ENCODE measurements at regions not wholly inside any gene's neighbourhood (a gene's known extent, or its start where the extent isn't known, plus 50 kb on each side); places are given as distances from the start of the nearest gene placed in this dataset.

DNA sequence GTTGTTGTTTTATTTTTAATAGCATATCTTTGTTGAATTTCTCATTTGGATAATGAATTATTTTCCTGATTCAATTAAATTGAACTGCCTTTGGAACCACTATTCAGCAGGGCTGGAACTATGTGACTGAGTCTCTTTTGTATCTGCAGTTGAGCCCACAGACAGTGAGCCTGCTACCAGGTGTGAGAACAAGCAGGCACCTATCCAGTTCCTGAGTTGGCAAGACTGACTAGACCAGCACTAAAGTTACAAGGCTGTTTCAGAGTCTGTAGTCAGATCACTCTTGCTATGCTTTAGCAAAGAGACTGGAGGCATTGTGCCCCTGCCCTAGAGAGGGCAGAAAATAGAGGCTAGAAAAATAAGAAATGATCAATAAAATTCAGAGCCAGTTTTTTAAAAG lies 237.3 kb upstream of the GRID2 start:
- H3K9me3 ChIP-seq (ENCODE audit: control insufficient read depth, insufficient read depth, low read length), result peaks cover 9% of the 10 kb centered on the region
- no peaks in the 10 kb centered on the region for H3K4me1 ChIP-seq (ENCODE audit: insufficient read depth, low read length)
- no peaks in the 10 kb centered on the region; the same call in none of the 2 replicates for H3K36me3 ChIP-seq (ENCODE audit: insufficient read depth, low read length)
- H3K9ac ChIP-seq (ENCODE audit: low read depth, low read length), result no peak overlapping the region

DNA sequence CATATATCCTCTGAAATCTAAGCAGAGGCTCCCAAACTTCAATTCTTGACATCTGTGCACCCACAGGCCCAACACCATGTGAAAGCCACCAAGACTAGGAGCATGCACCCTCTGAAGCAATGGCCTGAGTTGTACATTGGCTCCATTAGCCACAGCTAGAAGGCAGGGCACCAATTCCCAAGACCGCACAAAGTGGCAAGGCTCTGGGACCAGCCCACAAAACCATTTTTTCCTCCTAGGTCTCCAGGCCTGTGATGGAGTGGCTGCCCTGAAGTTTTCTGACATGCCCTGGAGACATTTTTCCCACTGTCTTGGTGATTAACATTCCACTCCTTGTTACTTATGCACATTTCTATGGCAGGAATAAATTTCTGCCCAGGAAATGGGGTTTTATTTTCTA lies 232.2 kb upstream of the GRID2 start:
- Histone ChIP-seq H3K36me3 (ENCODE audit: insufficient read depth, low read length) (no peaks in the 10 kb centered on the region; the same call in 1 of the 2 replicates), H3K4me1 (ENCODE audit: insufficient read depth, low read length) (no peaks in the 10 kb centered on the region), H3K9ac (ENCODE audit: low read depth, low read length) (no peak overlapping the region), H3K9me3 (ENCODE audit: control insufficient read depth, insufficient read depth, low read length) (peaks cover 14% of the 10 kb centered on the region)

DNA sequence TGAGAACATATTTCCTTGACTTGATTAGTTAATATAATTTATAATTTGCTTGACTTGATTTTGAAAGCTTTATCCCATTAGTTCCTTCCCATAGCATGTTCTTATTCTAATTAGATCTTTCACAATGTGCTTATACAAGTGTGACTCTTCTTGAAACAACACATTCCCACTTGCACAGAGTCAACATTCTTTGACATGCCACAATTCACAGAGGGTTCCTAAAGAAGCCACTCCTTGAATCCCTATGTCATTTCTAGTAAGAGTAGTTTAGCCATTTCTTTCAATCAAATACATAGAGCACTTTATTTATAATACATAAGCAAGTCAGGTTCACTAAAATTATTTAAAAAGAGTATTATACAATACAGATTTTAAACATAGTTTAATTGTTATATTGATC lies 228.9 kb upstream of the GRID2 start:
- Histone ChIP-seq H3K4me1 (ENCODE audit: insufficient read depth, low read length) (no peaks in the 10 kb centered on the region), H3K36me3 (ENCODE audit: insufficient read depth, low read length) (no peaks in the 10 kb centered on the region; the same call in 1 of the 2 replicates), H3K9me3 (ENCODE audit: control insufficient read depth, insufficient read depth, low read length) (peaks cover 14% of the 10 kb centered on the region), H3K9ac (ENCODE audit: low read depth, low read length) (no peak overlapping the region)

DNA sequence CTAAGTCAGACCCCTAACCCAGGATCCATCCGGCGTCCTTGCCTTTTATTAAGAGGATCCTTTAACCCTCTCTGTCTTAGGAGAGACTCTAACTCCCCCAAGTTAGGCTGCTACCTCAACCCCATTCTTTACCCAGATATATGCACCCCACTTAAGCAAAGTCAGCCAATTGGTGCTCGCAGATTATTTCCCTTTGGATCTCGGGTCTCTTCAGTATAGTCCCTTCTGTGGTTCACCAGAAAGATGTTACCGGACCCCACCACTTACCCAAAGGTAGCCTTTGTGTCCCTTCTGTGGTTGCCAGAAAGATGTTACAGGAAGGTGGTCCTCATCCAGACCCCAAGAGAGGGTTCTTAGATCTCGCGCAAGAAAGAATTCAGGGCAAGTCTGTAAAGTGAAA lies 212.9 kb upstream of the GRID2 start:
- Histone ChIP-seq H3K9ac (ENCODE audit: low read depth, low read length) (no peak overlapping the region), H3K4me1 (ENCODE audit: insufficient read depth, low read length) (peaks cover 10% of the 10 kb centered on the region; the same call in 1 of the 2 replicates), H3K9me3 (ENCODE audit: control insufficient read depth, insufficient read depth, low read length) (no peaks in the 10 kb centered on the region; the same call in 1 of the 2 replicates), H3K36me3 (ENCODE audit: insufficient read depth, low read length) (no peaks in the 10 kb centered on the region)

DNA sequence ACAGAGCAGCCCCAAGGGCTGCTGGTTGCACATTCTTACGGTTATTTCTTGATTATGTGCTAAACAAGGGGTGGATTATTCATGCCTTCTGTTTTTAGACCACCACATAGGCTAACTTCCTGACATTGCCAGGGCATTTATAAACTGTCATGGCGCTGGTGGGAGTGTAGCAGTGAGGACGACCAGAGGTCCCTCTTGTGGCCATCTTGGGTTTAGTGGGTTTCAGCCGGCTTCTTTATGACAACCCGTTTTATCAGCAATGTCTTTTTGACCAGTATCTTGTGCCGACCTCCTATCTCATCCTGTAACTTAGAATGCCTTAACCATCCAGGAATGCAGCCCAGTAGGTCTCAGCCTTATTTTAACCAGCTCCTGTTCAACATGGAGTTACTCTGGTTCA lies 212.4 kb upstream of the GRID2 start:
- H3K4me1 ChIP-seq (ENCODE audit: insufficient read depth, low read length), result peaks cover 10% of the 10 kb centered on the region; the same call in 1 of the 2 replicates
- no peak overlapping the region for H3K9ac ChIP-seq (ENCODE audit: low read depth, low read length)
- no peaks in the 10 kb centered on the region for H3K36me3 ChIP-seq (ENCODE audit: insufficient read depth, low read length)
- H3K9me3 ChIP-seq (ENCODE audit: control insufficient read depth, insufficient read depth, low read length), result no peaks in the 10 kb centered on the region; the same call in 1 of the 2 replicates

DNA sequence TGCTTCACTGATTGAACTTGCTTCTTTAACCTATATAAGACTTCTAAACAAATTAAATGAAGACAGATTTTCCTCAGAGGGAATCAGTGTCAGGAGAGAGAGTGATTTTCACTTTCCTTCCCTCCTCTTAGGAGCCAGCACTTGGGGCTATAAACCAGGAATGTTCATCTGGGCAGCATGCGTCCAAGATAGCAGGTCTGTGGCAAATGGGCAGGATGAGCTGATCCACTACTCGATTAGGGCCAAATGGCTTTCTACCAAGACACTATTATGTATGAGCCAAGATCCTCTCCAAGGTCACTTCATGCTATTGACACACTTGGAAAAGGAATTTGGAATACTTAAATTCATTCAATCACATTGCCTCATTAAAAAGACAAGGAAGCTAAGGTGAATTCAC lies 203.9 kb upstream of the GRID2 start:
- Histone ChIP-seq H3K9me3 (ENCODE audit: control insufficient read depth, insufficient read depth, low read length) (no peaks in the 10 kb centered on the region), H3K4me1 (ENCODE audit: insufficient read depth, low read length) (peaks cover 9% of the 10 kb centered on the region)

DNA sequence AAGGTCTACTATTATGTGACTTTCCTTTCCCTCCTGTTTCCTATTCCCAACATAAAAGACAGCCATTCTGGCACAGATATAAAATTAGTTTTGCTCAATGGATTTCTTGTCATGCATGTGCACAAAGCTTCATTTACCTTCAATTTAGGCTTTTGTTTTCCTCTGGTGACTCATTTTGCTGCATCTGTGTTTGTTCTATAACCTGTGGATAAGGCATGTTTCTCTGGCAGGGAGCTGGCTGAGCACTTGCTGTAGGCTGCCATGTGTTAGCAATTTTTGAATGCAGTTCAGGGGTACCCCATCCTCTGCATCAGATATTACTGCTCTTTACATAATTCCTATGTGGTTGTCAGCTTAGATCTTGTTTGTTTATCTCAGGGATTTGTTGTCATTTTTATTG lies 202.8 kb upstream of the GRID2 start:
- Histone ChIP-seq H3K9ac (ENCODE audit: low read depth, low read length) (no peak overlapping the region), H3K36me3 (ENCODE audit: insufficient read depth, low read length) (no peaks in the 10 kb centered on the region), H3K4me1 (ENCODE audit: insufficient read depth, low read length) (peaks cover 9% of the 10 kb centered on the region), H3K9me3 (ENCODE audit: control insufficient read depth, insufficient read depth, low read length) (no peaks in the 10 kb centered on the region)

More for the DNA sequence above, 203.9 kb upstream of the GRID2 start:
- Histone ChIP-seq H3K9ac (ENCODE audit: low read depth, low read length) (no peak overlapping the region), H3K36me3 (ENCODE audit: insufficient read depth, low read length) (no peaks in the 10 kb centered on the region)

DNA sequence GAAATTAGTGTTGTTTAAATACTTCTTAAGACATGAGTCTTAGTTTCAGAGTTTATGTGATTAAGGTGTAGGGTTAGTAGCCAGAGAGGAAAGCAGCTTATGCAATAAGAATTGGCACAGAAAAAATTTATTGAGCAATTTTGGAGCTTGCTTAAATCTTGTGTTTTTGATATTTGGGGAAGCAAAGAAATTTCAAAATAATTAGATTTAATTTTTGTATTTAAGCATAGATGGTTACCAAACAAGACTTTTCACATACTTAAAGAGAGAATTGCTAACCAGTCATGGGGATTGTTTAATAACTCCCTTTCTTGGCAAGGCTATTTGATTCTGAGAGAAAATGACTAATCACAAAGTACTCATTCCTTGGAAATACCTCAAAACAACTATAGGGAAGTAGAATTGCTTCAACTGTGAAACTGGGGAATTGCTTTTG lies 202.0 kb upstream of the GRID2 start:
- Histone ChIP-seq H3K9me3 (ENCODE audit: control insufficient read depth, insufficient read depth, low read length) (no peaks in the 10 kb centered on the region), H3K4me1 (ENCODE audit: insufficient read depth, low read length) (peaks cover 9% of the 10 kb centered on the region), H3K36me3 (ENCODE audit: insufficient read depth, low read length) (no peaks in the 10 kb centered on the region)

DNA sequence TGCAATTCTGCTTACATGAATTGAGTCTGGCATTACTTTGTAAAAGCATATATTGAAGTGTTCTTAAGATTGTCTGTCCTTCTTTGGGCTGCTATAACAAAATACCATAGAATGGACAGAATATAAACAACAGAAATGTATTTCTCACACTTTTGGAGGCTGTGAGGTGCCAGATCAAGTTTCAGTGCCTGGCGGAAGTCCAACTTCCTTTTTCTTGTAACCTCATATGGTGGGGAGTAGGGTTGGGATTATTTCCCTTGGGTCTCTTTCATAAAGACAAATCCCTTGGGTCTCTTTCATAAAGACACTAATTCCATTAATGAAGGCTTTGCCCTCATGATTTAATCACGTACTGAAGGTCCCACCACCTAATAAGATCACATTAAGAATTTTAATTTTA lies 199.3 kb upstream of the GRID2 start:
- H3K9me3 ChIP-seq (ENCODE audit: control insufficient read depth, insufficient read depth, low read length), result no peaks in the 10 kb centered on the region
- H3K4me1 ChIP-seq (ENCODE audit: insufficient read depth, low read length), result peaks cover 9% of the 10 kb centered on the region
- no peak overlapping the region for H3K9ac ChIP-seq (ENCODE audit: low read depth, low read length)
- no peaks in the 10 kb centered on the region for H3K36me3 ChIP-seq (ENCODE audit: insufficient read depth, low read length)

More for the DNA sequence above, 202.0 kb upstream of the GRID2 start:
- H3K9ac ChIP-seq (ENCODE audit: low read depth, low read length), result no peak overlapping the region

DNA sequence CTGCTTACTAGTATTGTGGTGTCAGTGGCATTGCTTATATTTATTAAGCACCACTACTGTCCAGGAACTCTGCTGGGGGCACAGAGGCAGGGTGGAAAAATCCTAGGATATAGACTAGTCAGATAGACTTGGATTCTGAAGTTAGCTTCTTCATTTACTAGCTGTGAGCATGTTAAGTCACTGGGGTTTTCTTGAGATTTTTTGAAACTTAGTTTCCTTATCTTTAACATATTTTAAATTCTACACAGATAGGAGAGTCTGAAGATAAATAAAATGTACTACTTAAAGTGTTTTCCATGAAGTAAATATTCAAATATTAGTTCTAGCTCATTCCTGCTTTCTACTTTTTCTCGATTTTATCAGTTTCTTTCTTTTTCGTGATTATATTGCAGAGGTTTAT lies 196.9 kb upstream of the GRID2 start:
- Histone ChIP-seq H3K9ac (ENCODE audit: low read depth, low read length) (no peak overlapping the region), H3K4me1 (ENCODE audit: insufficient read depth, low read length) (peaks cover 3% of the 10 kb centered on the region; the same call in 1 of the 2 replicates)

DNA sequence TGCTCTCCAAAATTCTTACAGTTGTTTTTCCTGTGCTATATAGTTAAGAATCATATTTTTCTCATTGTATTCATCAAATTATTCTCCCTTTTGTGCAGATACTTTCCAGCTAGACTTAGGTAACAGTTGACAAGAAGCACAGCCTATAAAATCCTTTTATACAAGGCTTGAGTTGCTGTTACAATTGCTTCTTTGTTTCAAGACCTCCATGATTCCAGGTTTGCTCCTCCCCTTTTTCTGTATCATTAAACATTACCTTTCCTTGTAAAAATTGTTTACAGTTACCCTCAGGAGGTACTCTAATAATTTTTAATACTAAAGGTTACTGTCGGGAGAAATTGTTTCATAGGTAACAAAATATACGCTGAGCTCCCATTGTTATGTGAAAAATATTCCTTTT lies 192.3 kb upstream of the GRID2 start:
- peaks cover 3% of the 10 kb centered on the region; the same call in 1 of the 2 replicates for H3K4me1 ChIP-seq (ENCODE audit: insufficient read depth, low read length)

More for the DNA sequence above, 196.9 kb upstream of the GRID2 start:
- H3K9me3 ChIP-seq (ENCODE audit: control insufficient read depth, insufficient read depth, low read length), result no peaks in the 10 kb centered on the region
- H3K36me3 ChIP-seq (ENCODE audit: insufficient read depth, low read length), result no peaks in the 10 kb centered on the region

DNA sequence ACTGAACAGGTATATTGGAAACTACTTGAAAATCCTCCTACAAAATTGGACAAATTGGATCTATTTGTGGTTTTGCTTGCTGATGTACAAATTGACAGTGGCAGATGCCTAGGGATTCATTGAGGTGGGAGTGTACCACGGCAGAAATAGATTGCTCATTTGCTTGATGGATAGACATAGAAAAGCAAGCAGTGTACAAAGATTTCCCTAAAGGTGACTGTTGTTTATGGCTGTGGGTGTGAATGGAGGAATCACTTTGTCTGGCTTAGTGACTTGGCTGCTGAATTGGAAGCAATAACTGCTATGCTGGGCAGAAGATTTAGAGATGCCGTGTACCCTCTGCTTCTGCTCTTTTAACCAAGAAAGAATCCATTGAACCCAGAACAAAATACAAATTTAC lies 191.0 kb upstream of the GRID2 start:
- H3K4me1 ChIP-seq (ENCODE audit: insufficient read depth, low read length), result peaks cover 3% of the 10 kb centered on the region; the same call in 1 of the 2 replicates
- no peak overlapping the region for H3K9ac ChIP-seq (ENCODE audit: low read depth, low read length)
- no peaks in the 10 kb centered on the region for H3K9me3 ChIP-seq (ENCODE audit: control insufficient read depth, insufficient read depth, low read length)
- H3K36me3 ChIP-seq (ENCODE audit: insufficient read depth, low read length), result no peaks in the 10 kb centered on the region

More for the DNA sequence above, 192.3 kb upstream of the GRID2 start:
- Histone ChIP-seq H3K9me3 (ENCODE audit: control insufficient read depth, insufficient read depth, low read length) (no peaks in the 10 kb centered on the region), H3K9ac (ENCODE audit: low read depth, low read length) (no peak overlapping the region), H3K36me3 (ENCODE audit: insufficient read depth, low read length) (no peaks in the 10 kb centered on the region)

DNA sequence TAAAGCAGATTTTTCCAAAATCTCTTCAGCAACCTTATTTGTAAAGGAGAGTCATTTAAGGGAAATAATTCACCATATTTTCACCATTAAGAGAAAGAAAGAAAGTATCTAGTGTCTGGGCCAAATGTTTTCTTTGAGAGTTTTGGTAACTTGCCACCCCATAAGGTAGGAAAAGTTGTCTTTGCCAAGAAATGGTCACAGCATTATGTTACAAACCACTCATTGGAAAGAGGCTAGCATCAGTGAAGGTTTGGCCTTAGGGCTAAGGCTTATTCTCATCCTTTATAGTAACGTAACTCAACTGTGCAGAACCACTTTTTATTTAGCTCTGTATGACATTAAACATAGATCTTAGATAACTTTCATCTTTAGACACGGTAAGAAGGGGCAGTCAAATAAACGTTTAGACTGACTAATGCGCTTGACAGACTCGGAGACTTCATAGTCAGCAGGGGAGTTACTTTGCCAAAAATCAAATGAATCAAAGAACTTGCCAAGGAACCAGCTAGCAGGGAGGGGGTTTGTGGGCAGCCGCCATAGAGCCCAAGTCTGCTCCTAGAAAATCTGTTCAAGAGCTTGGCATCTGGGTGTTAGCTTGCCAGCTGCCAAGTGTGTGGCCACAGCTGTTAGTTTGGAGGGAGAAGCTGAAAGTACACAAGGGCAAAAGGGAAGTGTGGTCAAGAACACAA lies 182.8 kb upstream of the GRID2 start:
- H3K4me1 ChIP-seq (ENCODE audit: insufficient read depth, low read length), result no peaks in the 10 kb centered on the region
- H3K36me3 ChIP-seq (ENCODE audit: insufficient read depth, low read length), result no peaks in the 10 kb centered on the region
- H3K9ac ChIP-seq (ENCODE audit: low read depth, low read length), result no peak overlapping the region
- H3K9me3 ChIP-seq (ENCODE audit: control insufficient read depth, insufficient read depth, low read length), result no peaks in the 10 kb centered on the region

DNA sequence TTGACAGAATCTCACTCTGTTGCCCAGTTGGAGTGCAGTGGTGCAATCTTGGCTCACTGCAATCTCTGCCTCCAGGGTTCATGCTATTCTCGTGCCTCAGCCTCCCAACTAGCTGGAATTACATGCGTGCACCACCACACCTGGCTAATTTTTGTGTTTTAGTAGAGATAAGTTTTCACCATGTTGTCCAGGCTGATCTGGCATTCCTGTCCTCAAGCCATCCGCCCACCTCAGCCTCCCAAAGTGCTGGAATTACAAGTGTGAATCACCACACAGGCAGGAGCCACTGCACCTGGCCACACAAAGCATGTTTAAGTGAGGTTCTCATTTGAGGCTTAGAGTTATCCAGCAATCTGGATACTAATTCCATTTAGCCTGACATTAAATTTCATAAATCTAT lies 180.9 kb upstream of the GRID2 start:
- Histone ChIP-seq H3K9me3 (ENCODE audit: control insufficient read depth, insufficient read depth, low read length) (no peaks in the 10 kb centered on the region), H3K36me3 (ENCODE audit: insufficient read depth, low read length) (no peaks in the 10 kb centered on the region), H3K4me1 (ENCODE audit: insufficient read depth, low read length) (no peaks in the 10 kb centered on the region), H3K9ac (ENCODE audit: low read depth, low read length) (no peak overlapping the region)

DNA sequence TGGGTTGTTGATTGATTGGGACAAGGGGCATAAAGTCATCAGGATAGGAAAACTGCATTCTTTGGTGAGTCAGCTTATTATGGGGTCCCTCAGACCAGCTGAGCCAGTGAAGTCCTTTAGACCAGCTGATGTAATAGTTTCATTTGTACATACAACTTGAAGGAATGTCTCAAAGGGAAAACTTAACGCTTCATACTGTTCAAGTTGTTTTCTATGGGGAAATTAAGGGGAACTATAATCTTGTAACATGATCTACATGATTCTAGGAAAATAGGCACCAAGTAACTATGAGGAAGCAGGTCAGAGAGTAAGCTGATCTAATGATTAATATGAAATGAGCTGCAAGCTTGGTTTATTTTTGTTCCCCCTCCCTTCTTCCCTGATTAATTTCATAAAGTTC lies 175.1 kb upstream of the GRID2 start:
- H3K4me1 ChIP-seq (ENCODE audit: insufficient read depth, low read length), result no peaks in the 10 kb centered on the region
- H3K36me3 ChIP-seq (ENCODE audit: insufficient read depth, low read length), result no peaks in the 10 kb centered on the region
- H3K9ac ChIP-seq (ENCODE audit: low read depth, low read length), result no peak overlapping the region
- H3K9me3 ChIP-seq (ENCODE audit: control insufficient read depth, insufficient read depth, low read length), result no peaks in the 10 kb centered on the region
